ENCODE measurements at regions not wholly inside any gene's neighbourhood (a gene's known extent, or its start where the extent isn't known, plus 50 kb on each side); places are given as distances from the start of the nearest gene placed in this dataset.

DNA sequence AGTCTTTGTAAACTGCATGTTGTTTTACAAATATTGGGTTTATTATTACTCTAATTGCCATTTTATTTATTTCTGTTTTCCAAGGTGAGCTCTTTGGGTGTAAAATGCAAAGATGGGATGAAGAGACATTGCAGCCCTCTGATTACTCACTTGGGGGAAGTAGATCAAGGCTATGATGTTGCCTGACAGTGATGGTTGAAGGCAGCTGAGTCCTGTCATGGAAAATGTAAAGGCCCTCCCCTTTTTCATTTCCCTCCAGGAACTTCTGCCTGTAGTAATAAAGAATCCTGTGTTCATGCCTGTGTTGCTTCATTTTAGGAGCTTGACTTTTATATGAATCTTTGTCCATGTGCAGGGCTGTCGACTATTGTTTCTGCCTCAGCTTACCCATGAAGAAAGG lies 605.4 kb upstream of the CLINT1 start:
- no peaks in the 10 kb centered on the region for H3K9me3 ChIP-seq
- H3K4me1 ChIP-seq, result peaks cover 6 to 52% (median 42%) of the 10 kb centered on the region in 4 donors
- intact Hi-C loops (cut with DNase I), result no loop called here
- no peak overlapping the region for H3K4me3 ChIP-seq
- no peaks in the 10 kb centered on the region for H3K27me3 ChIP-seq
- WGBS, result 47% methylated on average over 1 of the region's 1 CpG
- H3K36me3 ChIP-seq, result no peaks in the 10 kb centered on the region
- no peak for DNase-seq (ENCODE audit: extremely low spot score)
- H3K27ac ChIP-seq (replicated peaks in 1 of 4), result peak overlapping the region; percentile 36 to 66 (median 54)
- TF ChIP-seq POLR2AphosphoS5 (IDR thresholded peaks at IDR 0.05) (no peak), EP300 (IDR thresholded peaks at IDR 0.05) (no peak), POLR2A (IDR thresholded peaks at IDR 0.05; ENCODE audit: low read depth) (no peak), CTCF (IDR thresholded peaks at IDR 0.05) (no peak)

- WGBS, result 35% methylated on average over 4 of the region's 4 CpGs
- no peaks in the 10 kb centered on the region for H3K27me3 ChIP-seq
- H3K27ac ChIP-seq (replicated peaks in 1 of 4), result peak overlapping the region; percentile 48 to 70 (median 62)
- no peaks in the 10 kb centered on the region for H3K36me3 ChIP-seq
- no peak overlapping the region for H3K4me3 ChIP-seq
- no peak for DNase-seq (ENCODE audit: extremely low spot score)
- intact Hi-C loops (cut with DNase I), result no loop called here
- H3K4me1 ChIP-seq, result peaks cover 6 to 52% (median 42%) of the 10 kb centered on the region in 4 donors
- H3K9me3 ChIP-seq, result no peaks in the 10 kb centered on the region
- TF ChIP-seq EP300 (IDR thresholded peaks at IDR 0.05), result no peak
- TF ChIP-seq POLR2A (IDR thresholded peaks at IDR 0.05; ENCODE audit: low read depth), result no peak
- TF ChIP-seq CTCF (IDR thresholded peaks at IDR 0.05), result no peak
- TF ChIP-seq POLR2AphosphoS5 (IDR thresholded peaks at IDR 0.05), result peak; percentile 48 to 76
Measured at GRCh38 chr5:158463938-158464337, 605.0 kb upstream of the CLINT1 start.

- WGBS, result 34% methylated on average over 1 of the region's 1 CpG
- intact Hi-C loops (cut with DNase I), result no loop called here
- no peaks in the 10 kb centered on the region for H3K9me3 ChIP-seq
Measured at GRCh38 chr5:158463188-158463587, 604.2 kb upstream of the CLINT1 start.

GRCh38 chr5:158462349-158463114 lies 603.6 kb upstream of the CLINT1 start:
- H3K36me3 ChIP-seq, result no peaks in the 10 kb centered on the region
- intact Hi-C loops (cut with DNase I), result no loop called here

More at GRCh38 chr5:158463188-158463587, 604.2 kb upstream of the CLINT1 start:
- Histone ChIP-seq H3K27ac (replicated peaks in 1 of 4) (peak overlapping the region; percentile 43 to 70 (median 58)), H3K27me3 (no peaks in the 10 kb centered on the region), H3K36me3 (no peaks in the 10 kb centered on the region), H3K4me1 (peaks cover 6 to 52% (median 42%) of the 10 kb centered on the region in 4 donors), H3K4me3 (no peak overlapping the region)
- no peak for DNase-seq (ENCODE audit: extremely low spot score)
- no peak for TF ChIP-seq POLR2A (IDR thresholded peaks at IDR 0.05; ENCODE audit: low read depth)
- no peak for TF ChIP-seq CTCF (IDR thresholded peaks at IDR 0.05)
- TF ChIP-seq POLR2AphosphoS5 (IDR thresholded peaks at IDR 0.05), result peak in 1 of 2 donors; percentile 19
- no peak for TF ChIP-seq EP300 (IDR thresholded peaks at IDR 0.05)

DNA sequence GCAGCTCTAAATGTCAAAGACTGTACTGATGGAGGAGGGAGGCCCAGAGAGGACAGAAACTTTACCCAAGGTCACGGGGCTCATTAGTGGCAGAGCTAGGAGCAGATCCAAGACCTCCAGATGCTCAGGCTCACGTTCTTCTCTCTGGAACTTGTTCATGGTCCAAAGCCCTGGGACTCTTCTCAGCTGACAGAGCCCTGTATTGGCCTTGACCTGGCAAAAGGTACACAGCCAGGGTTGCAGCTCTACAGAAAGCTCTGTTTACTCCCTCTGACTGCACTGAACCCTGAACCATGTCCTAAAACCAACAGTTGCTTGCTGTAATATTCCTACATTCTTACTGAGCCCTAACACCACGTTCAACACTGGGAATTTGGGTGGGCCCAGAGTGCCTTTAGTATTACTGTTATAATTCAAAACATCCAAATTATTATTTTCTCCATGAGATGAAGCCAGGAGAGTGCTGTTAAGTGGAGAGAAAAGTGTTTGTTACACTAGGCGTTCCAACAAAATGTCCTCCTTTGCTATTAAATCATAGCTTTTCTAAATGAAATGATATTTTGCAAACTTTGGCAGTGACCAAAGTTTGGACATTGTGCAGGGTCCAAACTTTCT lies 602.4 kb upstream of the CLINT1 start:
- no peak overlapping the region for H3K4me3 ChIP-seq
- H3K27me3 ChIP-seq, result no peaks in the 10 kb centered on the region
- no peaks in the 10 kb centered on the region for H3K9me3 ChIP-seq
- H3K36me3 ChIP-seq, result no peaks in the 10 kb centered on the region
- intact Hi-C loops (cut with DNase I), result no loop called here
- H3K4me1 ChIP-seq, result peaks cover 6 to 52% (median 42%) of the 10 kb centered on the region in 4 donors
- peak overlapping the region; percentile 41 to 70 (median 54) for H3K27ac ChIP-seq (replicated peaks in 1 of 4)
- no peak for DNase-seq (ENCODE audit: extremely low spot score)
- no peak for TF ChIP-seq EP300 (IDR thresholded peaks at IDR 0.05)
- TF ChIP-seq POLR2AphosphoS5 (IDR thresholded peaks at IDR 0.05), result peak in 1 of 2 donors; percentile 49
- WGBS, result 50% methylated on average over 4 of the region's 4 CpGs

More at GRCh38 chr5:158462349-158463114, 603.6 kb upstream of the CLINT1 start:
- TF ChIP-seq EP300 (IDR thresholded peaks at IDR 0.05), result no peak
- TF ChIP-seq POLR2A (IDR thresholded peaks at IDR 0.05; ENCODE audit: low read depth), result no peak
- Histone ChIP-seq H3K27me3 (no peaks in the 10 kb centered on the region), H3K4me1 (peaks cover 6 to 52% (median 42%) of the 10 kb centered on the region in 4 donors), H3K27ac (replicated peaks in 1 of 4) (peak overlapping the region; percentile 41 to 70 (median 54)), H3K9me3 (no peaks in the 10 kb centered on the region), H3K4me3 (no peak overlapping the region)
- 78% methylated on average over 9 of the region's 9 CpGs for WGBS
- DNase-seq (ENCODE audit: extremely low spot score), result no peak

Measured in esophagus muscularis mucosa (tissue), 4 donors.